ENCODE measurements at regions not wholly inside any gene's neighbourhood (a gene's known extent, or its start where the extent isn't known, plus 50 kb on each side); places are given as distances from the start of the nearest gene placed in this dataset.

- TF ChIP-seq, protein P1, sequence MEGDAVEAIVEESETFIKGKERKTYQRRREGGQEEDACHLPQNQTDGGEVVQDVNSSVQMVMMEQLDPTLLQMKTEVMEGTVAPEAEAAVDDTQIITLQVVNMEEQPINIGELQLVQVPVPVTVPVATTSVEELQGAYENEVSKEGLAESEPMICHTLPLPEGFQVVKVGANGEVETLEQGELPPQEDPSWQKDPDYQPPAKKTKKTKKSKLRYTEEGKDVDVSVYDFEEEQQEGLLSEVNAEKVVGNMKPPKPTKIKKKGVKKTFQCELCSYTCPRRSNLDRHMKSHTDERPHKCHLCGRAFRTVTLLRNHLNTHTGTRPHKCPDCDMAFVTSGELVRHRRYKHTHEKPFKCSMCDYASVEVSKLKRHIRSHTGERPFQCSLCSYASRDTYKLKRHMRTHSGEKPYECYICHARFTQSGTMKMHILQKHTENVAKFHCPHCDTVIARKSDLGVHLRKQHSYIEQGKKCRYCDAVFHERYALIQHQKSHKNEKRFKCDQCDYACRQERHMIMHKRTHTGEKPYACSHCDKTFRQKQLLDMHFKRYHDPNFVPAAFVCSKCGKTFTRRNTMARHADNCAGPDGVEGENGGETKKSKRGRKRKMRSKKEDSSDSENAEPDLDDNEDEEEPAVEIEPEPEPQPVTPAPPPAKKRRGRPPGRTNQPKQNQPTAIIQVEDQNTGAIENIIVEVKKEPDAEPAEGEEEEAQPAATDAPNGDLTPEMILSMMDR (IDR thresholded peaks at IDR 0.05) = no peak
- no peak for TF ChIP-seq POLR2A (IDR thresholded peaks at IDR 0.05)
These were observed 90.5 kb upstream of the MYRIP start for GRCh38 chr3:39718674-39719595.
